Right atrium auricular region (tissue), 2 donors: ENCODE measurements at regions not wholly inside any gene's neighbourhood (a gene's known extent, or its start where the extent isn't known, plus 50 kb on each side); places are given as distances from the start of the nearest gene placed in this dataset.

Experiments
- DNase-seq: peaks from one replicate; pipeline ENCODE4 v3.0.0-alpha.2; 2019; ENCODE audit warnings: low spot score
- H3K27ac ChIP-seq, 2 donors: fragments of 200-600 bp; sonication (generic); 1 replicate in 1 of 2; 2 replicates in 1 of 2; pipeline ENCODE4 v1.5.1; 2016 to 2019
- H3K27me3 ChIP-seq, 2 donors: fragments of 200-600 bp; sonication (generic); one replicate each; pipeline versions ENCODE4 v1.5.1 to v1.6.0; 2017 to 2019
- H3K36me3 ChIP-seq: fragments of 200-600 bp; sonication (generic); one replicate; pipeline ENCODE4 v1.5.1; 2016
- H3K4me1 ChIP-seq, 2 donors: fragments of 200-600 bp; sonication (generic); one replicate each; pipeline versions ENCODE4 v1.5.1 to v1.6.0; 2017 to 2019
- H3K4me3 ChIP-seq, 2 donors: fragments of 200-600 bp; sonication (generic); 1 replicate in 1 of 2; 2 replicates in 1 of 2; pipeline ENCODE4 v1.5.1; 2017 to 2019; ENCODE audit warnings: mild to moderate bottlenecking in 1 of 2, moderate library complexity in 1 of 2
- H3K9me3 ChIP-seq, 2 donors: fragments of 200-600 bp; sonication (generic); one replicate each; pipeline ENCODE4 v1.5.1; 2019
- TF ChIP-seq, protein P1 (sequence below), 2 donors: fragments of 200-600 bp; sonication (generic); IDR thresholded peaks; one replicate each; pipeline ENCODE4 v1.5.1; 2019; ENCODE audit warnings: antibody characterized with exemption in 2 of 2

DNA sequence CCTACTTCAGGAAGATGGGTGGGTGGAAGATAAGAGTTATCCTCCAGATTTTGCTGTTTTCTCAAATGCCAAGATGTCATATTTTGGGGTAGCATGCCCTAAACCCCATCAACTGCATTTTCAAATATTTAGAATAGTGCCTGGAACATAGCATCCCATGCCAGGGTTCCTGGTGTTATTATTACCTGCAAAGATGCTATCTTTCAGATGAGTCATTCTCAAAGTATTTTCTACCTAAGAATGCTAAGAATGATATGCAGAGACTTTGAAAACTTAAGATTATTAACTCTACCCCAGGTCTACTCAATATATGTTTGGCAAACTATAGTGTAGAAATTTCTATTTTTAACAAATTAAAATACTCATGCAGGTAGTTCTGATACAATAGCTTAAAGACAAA, 934.3 kb upstream of the SLIT2 start:
- H3K4me3 ChIP-seq = no peak overlapping the region
- TF ChIP-seq, protein P1, sequence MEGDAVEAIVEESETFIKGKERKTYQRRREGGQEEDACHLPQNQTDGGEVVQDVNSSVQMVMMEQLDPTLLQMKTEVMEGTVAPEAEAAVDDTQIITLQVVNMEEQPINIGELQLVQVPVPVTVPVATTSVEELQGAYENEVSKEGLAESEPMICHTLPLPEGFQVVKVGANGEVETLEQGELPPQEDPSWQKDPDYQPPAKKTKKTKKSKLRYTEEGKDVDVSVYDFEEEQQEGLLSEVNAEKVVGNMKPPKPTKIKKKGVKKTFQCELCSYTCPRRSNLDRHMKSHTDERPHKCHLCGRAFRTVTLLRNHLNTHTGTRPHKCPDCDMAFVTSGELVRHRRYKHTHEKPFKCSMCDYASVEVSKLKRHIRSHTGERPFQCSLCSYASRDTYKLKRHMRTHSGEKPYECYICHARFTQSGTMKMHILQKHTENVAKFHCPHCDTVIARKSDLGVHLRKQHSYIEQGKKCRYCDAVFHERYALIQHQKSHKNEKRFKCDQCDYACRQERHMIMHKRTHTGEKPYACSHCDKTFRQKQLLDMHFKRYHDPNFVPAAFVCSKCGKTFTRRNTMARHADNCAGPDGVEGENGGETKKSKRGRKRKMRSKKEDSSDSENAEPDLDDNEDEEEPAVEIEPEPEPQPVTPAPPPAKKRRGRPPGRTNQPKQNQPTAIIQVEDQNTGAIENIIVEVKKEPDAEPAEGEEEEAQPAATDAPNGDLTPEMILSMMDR (IDR thresholded peaks at IDR 0.05) = no peak
- H3K9me3 ChIP-seq = no peaks in the 10 kb centered on the region
- H3K27me3 ChIP-seq = no peaks in the 10 kb centered on the region
- no peak overlapping the region for H3K27ac ChIP-seq
- H3K36me3 ChIP-seq = no peaks in the 10 kb centered on the region
- no peaks in the 10 kb centered on the region for H3K4me1 ChIP-seq
- no peak for DNase-seq

GRCh38 chr4:19314116-19314515, 937.6 kb upstream of the SLIT2 start:
- Histone ChIP-seq H3K27ac (no peak overlapping the region), H3K9me3 (no peaks in the 10 kb centered on the region), H3K27me3 (no peaks in the 10 kb centered on the region), H3K36me3 (no peaks in the 10 kb centered on the region), H3K4me3 (no peak overlapping the region), H3K4me1 (no peaks in the 10 kb centered on the region)
- no peak for DNase-seq
- TF ChIP-seq, protein P1 (IDR thresholded peaks at IDR 0.05) = no peak

DNA sequence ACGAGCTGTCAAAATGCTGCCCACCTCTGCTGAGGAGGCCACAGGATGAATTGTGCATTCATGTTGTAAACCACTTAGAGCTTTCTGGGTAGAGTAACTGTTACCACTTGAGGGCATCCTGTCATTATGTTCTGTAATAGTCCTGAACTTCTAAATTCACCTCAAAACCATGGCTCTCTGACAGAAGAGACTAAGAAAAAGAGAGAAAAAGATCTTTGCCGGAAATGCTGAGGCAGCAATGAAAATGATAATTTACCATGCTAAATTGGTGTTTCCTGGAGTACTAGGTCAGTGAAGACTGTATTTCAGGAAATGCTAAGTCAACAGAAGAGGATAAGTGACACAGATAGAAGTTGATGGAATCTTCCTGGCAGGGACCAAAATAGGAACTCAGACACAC, 942.3 kb upstream of the SLIT2 start:
- no peak for DNase-seq
- Histone ChIP-seq H3K4me1 (no peaks in the 10 kb centered on the region), H3K27ac (no peak overlapping the region), H3K4me3 (no peak overlapping the region), H3K27me3 (no peaks in the 10 kb centered on the region), H3K9me3 (no peaks in the 10 kb centered on the region), H3K36me3 (no peaks in the 10 kb centered on the region)
- TF ChIP-seq, protein P1 (IDR thresholded peaks at IDR 0.05) = peak in 1 of 2 donors; percentile 47

GRCh38 chr4:19304028-19304427, 947.7 kb upstream of the SLIT2 start:
- Histone ChIP-seq H3K4me1 (no peaks in the 10 kb centered on the region), H3K9me3 (no peaks in the 10 kb centered on the region), H3K36me3 (no peaks in the 10 kb centered on the region), H3K4me3 (no peak overlapping the region), H3K27ac (no peak overlapping the region), H3K27me3 (no peaks in the 10 kb centered on the region)
- no peak for DNase-seq
- TF ChIP-seq, protein P1 (IDR thresholded peaks at IDR 0.05) = no peak

GRCh38 chr4:19301527-19301926, 950.2 kb upstream of the SLIT2 start:
- no peak overlapping the region for H3K27ac ChIP-seq
- no peaks in the 10 kb centered on the region for H3K9me3 ChIP-seq
- TF ChIP-seq, protein P1 (IDR thresholded peaks at IDR 0.05) = no peak
- DNase-seq = no peak
- H3K4me1 ChIP-seq = no peaks in the 10 kb centered on the region
- H3K27me3 ChIP-seq = no peaks in the 10 kb centered on the region
- no peak overlapping the region for H3K4me3 ChIP-seq
- H3K36me3 ChIP-seq = no peaks in the 10 kb centered on the region

- Histone ChIP-seq H3K9me3 (no peaks in the 10 kb centered on the region), H3K27me3 (no peaks in the 10 kb centered on the region), H3K27ac (no peak overlapping the region), H3K36me3 (no peaks in the 10 kb centered on the region), H3K4me3 (no peak overlapping the region), H3K4me1 (no peaks in the 10 kb centered on the region)
- no peak for DNase-seq
- TF ChIP-seq, protein P1 (IDR thresholded peaks at IDR 0.05) = no peak
Observed at GRCh38 chr4:19300213-19300612, 951.5 kb upstream of the SLIT2 start.
